ENCODE measurements at regions not wholly inside any gene's neighbourhood (a gene's known extent, or its start where the extent isn't known, plus 50 kb on each side); places are given as distances from the start of the nearest gene placed in this dataset.

DNA sequence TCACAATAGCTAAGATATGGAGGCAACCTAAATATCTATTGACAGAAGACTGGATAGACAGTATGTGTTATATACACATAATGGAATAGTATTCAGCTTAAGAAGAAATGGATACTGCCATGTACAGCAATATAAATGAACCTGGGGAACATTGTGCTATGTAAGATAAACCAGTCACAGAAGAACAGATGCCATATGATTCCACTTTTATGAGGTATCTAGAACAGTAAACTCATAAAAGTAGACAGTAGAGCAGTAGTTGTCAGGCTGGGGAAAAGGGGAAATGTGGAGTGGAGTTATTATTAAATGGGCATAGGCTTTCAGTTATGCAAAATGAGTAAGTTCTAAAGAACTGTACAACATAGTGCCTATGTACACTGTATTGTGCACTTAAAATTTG lies 1055.7 kb upstream of the TMEFF2 start:
- TF ChIP-seq, protein P1, sequence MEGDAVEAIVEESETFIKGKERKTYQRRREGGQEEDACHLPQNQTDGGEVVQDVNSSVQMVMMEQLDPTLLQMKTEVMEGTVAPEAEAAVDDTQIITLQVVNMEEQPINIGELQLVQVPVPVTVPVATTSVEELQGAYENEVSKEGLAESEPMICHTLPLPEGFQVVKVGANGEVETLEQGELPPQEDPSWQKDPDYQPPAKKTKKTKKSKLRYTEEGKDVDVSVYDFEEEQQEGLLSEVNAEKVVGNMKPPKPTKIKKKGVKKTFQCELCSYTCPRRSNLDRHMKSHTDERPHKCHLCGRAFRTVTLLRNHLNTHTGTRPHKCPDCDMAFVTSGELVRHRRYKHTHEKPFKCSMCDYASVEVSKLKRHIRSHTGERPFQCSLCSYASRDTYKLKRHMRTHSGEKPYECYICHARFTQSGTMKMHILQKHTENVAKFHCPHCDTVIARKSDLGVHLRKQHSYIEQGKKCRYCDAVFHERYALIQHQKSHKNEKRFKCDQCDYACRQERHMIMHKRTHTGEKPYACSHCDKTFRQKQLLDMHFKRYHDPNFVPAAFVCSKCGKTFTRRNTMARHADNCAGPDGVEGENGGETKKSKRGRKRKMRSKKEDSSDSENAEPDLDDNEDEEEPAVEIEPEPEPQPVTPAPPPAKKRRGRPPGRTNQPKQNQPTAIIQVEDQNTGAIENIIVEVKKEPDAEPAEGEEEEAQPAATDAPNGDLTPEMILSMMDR (conservative IDR thresholded peaks at IDR 0.05; ENCODE audit: low read length): no peak
- TF ChIP-seq EZH2phosphoT487 (IDR thresholded peaks at IDR 0.05; ENCODE audit: borderline replicate concordance): no peak
